Osteocyte (in vitro differentiated cells): ENCODE measurements at regions not wholly inside any gene's neighbourhood (a gene's known extent, or its start where the extent isn't known, plus 50 kb on each side); places are given as distances from the start of the nearest gene placed in this dataset.

ENCODE experiments used
- DNase-seq: peaks from one replicate; pipeline ENCODE4 v3.0.0; 2021; ENCODE audit warnings: mixed read lengths; ENCODE audit not compliant: unreplicated experiment; ENCODE audit errors: extremely low spot score
- H3K27ac Mint-ChIP-seq: one replicate; pipeline ENCODE4 v1.8.0; 2021; ENCODE audit warnings: mild to moderate bottlenecking, mixed read lengths; ENCODE audit not compliant: unreplicated experiment
- H3K27me3 Mint-ChIP-seq: one replicate; pipeline ENCODE4 v1.8.0; 2021; ENCODE audit warnings: mixed read lengths; ENCODE audit not compliant: unreplicated experiment
- H3K36me3 Mint-ChIP-seq: one replicate; pipeline ENCODE4 v1.8.0; 2021; ENCODE audit warnings: mixed read lengths; ENCODE audit not compliant: unreplicated experiment
- H3K4me1 Mint-ChIP-seq: one replicate; pipeline ENCODE4 v1.8.0; 2021; ENCODE audit warnings: mixed read lengths; ENCODE audit not compliant: unreplicated experiment
- H3K4me3 Mint-ChIP-seq: one replicate; pipeline ENCODE4 v1.8.0; 2021; ENCODE audit warnings: mild to moderate bottlenecking, moderate library complexity, mixed read lengths; ENCODE audit not compliant: unreplicated experiment
- H3K9me3 Mint-ChIP-seq: one replicate; pipeline ENCODE4 v1.8.0; 2021; ENCODE audit warnings: mixed read lengths; ENCODE audit not compliant: unreplicated experiment
- CTCF ChIP-seq: fragments of 200-600 bp; sonication (generic); IDR thresholded peaks from 2 replicates; pipeline ENCODE4 v1.5.0; 2021; ENCODE audit warnings: antibody characterized with exemption, mild to moderate bottlenecking, moderate library complexity

GRCh38 chr12:92039046-92039445 lies 106.6 kb downstream of the BTG1 start:
- H3K27ac Mint-ChIP-seq, result no peak overlapping the region
- H3K4me3 Mint-ChIP-seq, result no peak overlapping the region
- no peaks in the 10 kb centered on the region for H3K36me3 Mint-ChIP-seq
- H3K4me1 Mint-ChIP-seq, result peaks cover 34% of the 10 kb centered on the region
- no peak for DNase-seq
- H3K27me3 Mint-ChIP-seq, result no peaks in the 10 kb centered on the region
- no peak for TF ChIP-seq CTCF
- H3K9me3 Mint-ChIP-seq, result no peaks in the 10 kb centered on the region

- no peak for TF ChIP-seq CTCF
- no peak for DNase-seq
- Mint-ChIP-seq H3K4me1 (peaks cover 35% of the 10 kb centered on the region), H3K27me3 (no peaks in the 10 kb centered on the region), H3K9me3 (no peaks in the 10 kb centered on the region), H3K36me3 (no peaks in the 10 kb centered on the region), H3K27ac (peak overlapping the region; percentile 43), H3K4me3 (no peak overlapping the region)
Observed at GRCh38 chr12:92038476-92038875, 107.2 kb downstream of the BTG1 start.

GRCh38 chr12:92036771-92037453 lies 108.7 kb downstream of the BTG1 start:
- no peak overlapping the region for H3K4me3 Mint-ChIP-seq
- no peak for DNase-seq
- TF ChIP-seq CTCF, result no peak
- peak overlapping the region; percentile 48 for H3K27ac Mint-ChIP-seq
- peaks cover 35% of the 10 kb centered on the region for H3K4me1 Mint-ChIP-seq
- no peaks in the 10 kb centered on the region for H3K27me3 Mint-ChIP-seq
- H3K36me3 Mint-ChIP-seq, result no peaks in the 10 kb centered on the region
- no peaks in the 10 kb centered on the region for H3K9me3 Mint-ChIP-seq

- no peaks in the 10 kb centered on the region for H3K9me3 Mint-ChIP-seq
- H3K27ac Mint-ChIP-seq, result no peak overlapping the region
- no peaks in the 10 kb centered on the region for H3K36me3 Mint-ChIP-seq
- H3K4me1 Mint-ChIP-seq, result peaks cover 37% of the 10 kb centered on the region
- TF ChIP-seq CTCF, result no peak
- H3K27me3 Mint-ChIP-seq, result no peaks in the 10 kb centered on the region
- DNase-seq, result no peak
- no peak overlapping the region for H3K4me3 Mint-ChIP-seq
Observed at GRCh38 chr12:92036061-92036620, 109.5 kb downstream of the BTG1 start.

GRCh38 chr12:92035477-92035876 lies 110.2 kb downstream of the BTG1 start:
- Mint-ChIP-seq H3K9me3 (no peaks in the 10 kb centered on the region), H3K4me1 (peaks cover 40% of the 10 kb centered on the region), H3K27me3 (no peaks in the 10 kb centered on the region), H3K4me3 (no peak overlapping the region), H3K36me3 (no peaks in the 10 kb centered on the region), H3K27ac (no peak overlapping the region)
- no peak for DNase-seq
- TF ChIP-seq CTCF, result no peak
